HG03196 (cell line): ENCODE measurements at regions not wholly inside any gene's neighbourhood (a gene's known extent, or its start where the extent isn't known, plus 50 kb on each side); places are given as distances from the start of the nearest gene placed in this dataset.
"Not testable (repeated sequence)": the region's sequence is repeated elsewhere in the genome, so short reads cannot be mapped to it uniquely, and the experiment has no call there.

Experiments
- ATAC-seq: cut with Tn5 transposase; IDR thresholded peaks from one replicate; pipeline ENCODE4 v1.9.1; 2021; ENCODE audit not compliant: unreplicated experiment

DNA sequence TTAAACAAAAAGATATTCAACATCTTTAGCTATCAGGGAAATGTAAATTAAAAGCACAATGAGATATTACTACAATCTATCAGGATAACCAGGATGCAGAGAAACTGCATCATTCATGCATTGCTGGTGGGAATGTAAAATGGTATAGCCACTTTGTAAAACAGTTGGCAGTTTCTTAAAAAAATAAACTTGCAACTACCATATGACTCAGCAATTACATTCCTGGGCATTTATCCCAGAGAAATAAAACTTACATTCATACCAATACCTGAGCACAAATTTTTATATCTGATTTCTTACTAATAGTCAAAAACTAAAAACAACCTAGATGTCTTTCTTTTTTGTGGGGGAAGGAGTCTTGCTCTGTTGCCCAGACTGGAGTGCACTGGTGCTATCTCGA, 190.3 kb upstream of the TAB2 start:
- no peak for ATAC-seq

GRCh38 chr6:149128489-149129145, 188.9 kb upstream of the TAB2 start:
- ATAC-seq: no peak

- no peak for ATAC-seq
These were observed 188.0 kb upstream of the TAB2 start for GRCh38 chr6:149129371-149130077.

- no peak for ATAC-seq
These were observed 187.4 kb upstream of the TAB2 start for GRCh38 chr6:149130090-149130489.

DNA sequence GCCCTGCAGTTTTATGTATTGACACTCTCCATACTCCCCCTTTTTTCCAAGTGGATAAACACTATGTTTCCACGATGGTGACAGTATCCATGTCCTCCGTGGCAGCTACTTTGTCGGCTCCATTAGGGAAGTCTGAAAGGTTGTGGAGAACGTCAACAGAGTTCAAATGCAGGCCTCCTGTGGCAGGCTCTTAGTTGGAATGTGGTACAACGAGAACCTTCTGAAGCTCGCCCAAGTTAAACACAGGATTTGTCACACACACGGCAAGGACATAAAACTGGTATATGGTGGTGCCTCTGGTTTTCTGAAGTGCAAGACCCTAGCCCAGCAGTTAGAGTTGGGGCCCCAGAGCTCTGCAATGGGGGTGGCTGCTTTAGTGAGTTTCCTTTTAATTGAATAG, 187.0 kb upstream of the TAB2 start:
- ATAC-seq: no peak

- no peak for ATAC-seq
These were observed 185.6 kb upstream of the TAB2 start for GRCh38 chr6:149131891-149132290.

GRCh38 chr6:149132336-149132735, 185.2 kb upstream of the TAB2 start:
- no peak for ATAC-seq

GRCh38 chr6:149134511-149134933, 183.0 kb upstream of the TAB2 start:
- ATAC-seq: no peak

- no peak for ATAC-seq
These were observed 181.7 kb upstream of the TAB2 start for GRCh38 chr6:149135809-149136208.

DNA sequence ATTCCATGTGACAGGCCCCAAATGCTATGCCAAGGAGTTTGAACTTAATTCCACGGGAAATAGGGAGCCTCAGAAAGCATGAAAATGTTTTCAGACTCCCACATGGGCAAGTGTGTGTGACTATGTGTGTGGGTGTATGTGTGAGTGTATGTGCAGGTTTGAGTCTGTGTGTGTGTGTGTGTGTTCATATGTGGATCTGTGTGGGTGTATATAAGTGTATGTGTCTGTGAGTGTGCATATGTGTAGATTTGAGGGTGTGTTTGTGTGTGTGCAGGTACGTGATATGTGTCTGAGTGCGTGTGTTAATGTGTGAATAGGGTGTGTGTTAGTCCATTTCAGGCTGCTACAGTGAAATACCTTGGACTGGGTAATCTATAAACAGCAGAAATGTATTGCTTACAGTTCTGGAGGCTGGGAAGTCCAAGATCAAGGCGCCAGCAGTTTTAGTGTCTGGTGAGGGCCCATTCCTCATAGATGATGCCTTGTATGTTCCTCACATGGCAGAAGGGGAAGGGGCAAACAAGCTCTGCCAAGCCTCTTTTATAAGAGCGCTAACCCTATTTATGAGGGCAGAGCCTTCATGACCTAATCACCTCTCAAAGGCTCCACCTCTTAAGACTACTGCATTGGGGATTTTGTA, 181.1 kb upstream of the TAB2 start:
- ATAC-seq: no peak

GRCh38 chr6:149136913-149137286, 180.6 kb upstream of the TAB2 start:
- no peak for ATAC-seq

DNA sequence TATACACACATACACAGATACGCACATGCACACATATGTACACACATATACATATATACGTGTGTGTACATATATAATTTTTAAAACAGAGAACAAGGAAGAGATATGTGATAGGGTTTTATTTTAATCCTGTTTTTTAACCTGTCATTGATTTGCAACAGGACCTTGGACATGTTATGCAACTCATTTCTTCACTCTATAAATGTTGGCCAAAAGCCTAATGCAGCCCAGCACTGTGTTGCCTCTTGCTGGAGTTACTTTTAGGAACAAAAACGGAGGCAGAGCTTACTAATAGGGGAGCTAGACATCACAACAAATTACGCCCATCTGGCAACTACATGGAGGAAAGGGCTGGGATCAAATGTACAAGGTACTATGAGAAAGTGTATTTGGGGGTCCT, 179.9 kb upstream of the TAB2 start:
- ATAC-seq: no peak

- no peak for ATAC-seq
These were observed 179.4 kb upstream of the TAB2 start for GRCh38 chr6:149138089-149138488.

GRCh38 chr6:149138699-149139294, 178.7 kb upstream of the TAB2 start:
- ATAC-seq: no peak

GRCh38 chr6:149139782-149140136, 177.8 kb upstream of the TAB2 start:
- ATAC-seq: no peak

DNA sequence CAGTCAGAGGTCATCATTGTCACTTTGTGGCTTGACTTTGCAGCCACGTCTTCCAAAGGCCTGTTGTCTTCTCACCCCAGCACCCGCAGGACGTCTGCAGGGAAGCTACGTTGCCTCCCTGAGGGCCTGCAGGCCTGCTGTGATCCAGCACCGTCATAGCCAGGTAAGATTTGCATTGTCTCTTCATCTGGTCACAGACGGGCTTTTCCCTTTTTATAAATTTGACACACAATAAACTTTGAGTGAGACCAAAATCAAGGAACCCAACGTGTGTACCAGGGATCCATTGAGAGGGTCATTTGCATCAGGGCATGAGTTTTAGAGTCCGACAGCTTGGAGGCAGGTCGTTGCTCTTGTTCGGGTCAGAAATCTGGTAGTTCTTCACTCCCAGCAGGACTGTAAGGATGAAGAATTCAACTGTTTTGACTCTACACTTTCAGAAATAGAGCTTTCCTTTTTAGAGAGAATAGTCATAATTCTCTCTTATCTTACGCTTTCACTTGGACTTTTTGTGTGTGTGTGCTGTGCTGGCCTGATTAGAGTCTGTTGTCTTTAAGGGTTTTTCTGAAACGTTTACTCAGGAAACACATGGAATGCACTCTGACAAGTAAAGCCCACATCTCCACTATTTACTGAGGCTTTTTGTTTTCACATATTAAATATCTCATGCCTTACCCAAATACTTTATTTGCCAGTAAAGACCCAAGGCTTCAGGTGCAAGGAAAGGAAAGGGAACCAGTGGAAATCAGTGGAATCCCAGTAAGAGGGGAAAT, 177.2 kb upstream of the TAB2 start:
- peak; percentile 77 for ATAC-seq

- ATAC-seq: no peak
These were observed 176.6 kb upstream of the TAB2 start for GRCh38 chr6:149140910-149141290.

DNA sequence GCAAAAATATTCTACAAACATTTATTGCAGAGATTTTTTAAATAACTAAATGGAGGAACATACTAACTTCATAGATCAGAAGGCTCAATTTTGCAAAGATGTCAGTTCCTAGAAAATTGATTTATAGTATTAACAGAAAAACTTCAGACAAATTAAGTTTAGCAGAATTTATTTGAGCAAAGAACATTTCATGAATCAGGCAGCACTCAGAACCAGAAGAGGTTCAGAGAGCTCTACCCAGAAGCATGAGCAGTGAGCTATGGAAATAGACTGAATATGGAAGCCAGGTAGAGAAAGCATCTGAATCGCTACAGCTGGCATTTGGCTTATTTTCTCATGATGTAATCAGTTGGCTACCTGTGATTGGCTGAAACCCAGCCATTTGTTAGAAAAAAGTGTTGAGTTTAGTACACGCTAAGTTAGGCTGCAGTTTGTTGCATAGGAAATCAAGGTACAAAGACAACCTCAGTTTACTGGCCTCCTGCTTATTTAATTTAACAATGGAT, 174.5 kb upstream of the TAB2 start:
- ATAC-seq: no peak

GRCh38 chr6:149145800-149146199, 171.7 kb upstream of the TAB2 start:
- ATAC-seq: not testable (repeated sequence)

GRCh38 chr6:149147195-149147594, 170.3 kb upstream of the TAB2 start:
- ATAC-seq: no peak
